ENCODE measurements at regions not wholly inside any gene's neighbourhood (a gene's known extent, or its start where the extent isn't known, plus 50 kb on each side); places are given as distances from the start of the nearest gene placed in this dataset.

GRCh38 chr15:47610736-47611135 is 106.6 kb upstream of the SEMA6D start:
- no peaks in the 10 kb centered on the region for H3K36me3 ChIP-seq (replicated peaks in 1 of 2; ENCODE audit: control insufficient read depth in 1 of 2, insufficient read depth in 2 of 2, low read length in 2 of 2)
- DNase-seq (ENCODE audit: low spot score), result no peak
- no peaks in the 10 kb centered on the region for H4K20me1 ChIP-seq (ENCODE audit: insufficient read depth, low read length)
- H3K4me2 ChIP-seq (ENCODE audit: low read depth, low read length), result no peak overlapping the region
- POLR2A ChIA-PET, result no interaction called here
- H3K79me2 ChIP-seq (ENCODE audit: insufficient read depth, low read length), result no peaks in the 10 kb centered on the region
- H3K27ac ChIP-seq (ENCODE audit: extremely low read length, insufficient read depth, low read length), result no peak overlapping the region
- 4% methylated on average over 2 of the region's 2 CpGs for WGBS (ENCODE audit: low lambda C conversion rate)
- FAIRE-seq, result no peak
- CTCF ChIA-PET (ENCODE audit: low intra/inter-chr PET ratio, low total read pairs), result no interaction called here
- no peak overlapping the region for H3K9ac ChIP-seq (ENCODE audit: insufficient read depth, low read depth, low read length)
- ATAC-seq, result no peak
- in situ Hi-C loops (cut with HindIII; ENCODE audit: extremely low pct_ligation_motif_present, low pct_unique_long_range_greater_than_20kb), result no loop called here
- H3K27me3 ChIP-seq (ENCODE audit: control insufficient read depth in 1 of 2, insufficient read depth in 2 of 2, low read length in 2 of 2), result no peaks in the 10 kb centered on the region
- no peak for TF ChIP-seq ZNF350 (CRISPR knock-in tag; IDR thresholded peaks at IDR 0.05; ENCODE audit: borderline replicate concordance, low read depth)
- no peak for TF ChIP-seq TBX2 (CRISPR knock-in tag; IDR thresholded peaks at IDR 0.05; ENCODE audit: borderline replicate concordance)
- no peak for TF ChIP-seq BCLAF1 (IDR thresholded peaks at IDR 0.05)
- no peak for TF ChIP-seq KAT7 (CRISPR knock-in tag; IDR thresholded peaks at IDR 0.05; ENCODE audit: borderline replicate concordance)
- no peak for TF ChIP-seq ZNF615 (CRISPR knock-in tag; IDR thresholded peaks at IDR 0.05; ENCODE audit: borderline replicate concordance)
- no peak for TF ChIP-seq ARNT (IDR thresholded peaks at IDR 0.05)
- no peaks in the 10 kb centered on the region for H3K4me1 ChIP-seq (ENCODE audit: insufficient read depth, low read length)
- H3K9me3 ChIP-seq (ENCODE audit: low read length), result peaks cover 17% of the 10 kb centered on the region; the same call in 1 of the 2 replicates
- intact Hi-C loops (cut with micrococcal nuclease; ENCODE audit: unreplicated experiment), result no loop called here
- no TSS peak for BruUV-seq (replicated peaks)
- H2AFZ ChIP-seq (ENCODE audit: low read length), result no peak overlapping the region
- H3K4me3 ChIP-seq (replicated peaks in 1 of 3; ENCODE audit: insufficient read depth in 1 of 3, low read depth in 2 of 3, low read length in 3 of 3), result no peak overlapping the region
